GM23338 (cell line): ENCODE measurements at regions not wholly inside any gene's neighbourhood (a gene's known extent, or its start where the extent isn't known, plus 50 kb on each side); places are given as distances from the start of the nearest gene placed in this dataset.

Experiments used
- ETS1 ChIP-seq: IDR thresholded peaks from 2 replicates; pipeline ENCODE4 v1.6.1; 2016; ENCODE audit warnings: antibody characterized with exemption
- EZH2 ChIP-seq: fragments of 200-600 bp; sonication (generic); IDR thresholded peaks from one replicate; pipeline ENCODE4 v1.8.0; 2017; ENCODE audit warnings: antibody characterized with exemption, mild to moderate bottlenecking, low read depth; ENCODE audit not compliant: unreplicated experiment
- POLR2AphosphoS5 ChIP-seq: IDR thresholded peaks from 2 replicates; pipeline ENCODE4 v1.6.1; 2016; ENCODE audit warnings: antibody characterized with exemption, low read depth
- TF ChIP-seq, protein P1 (sequence below), 2 experiments: fragments of 200-600 bp in 1 of 2; sonication (generic) in 1 of 2; conservative IDR thresholded peaks; 2 replicates each; pipeline versions ENCODE4 v1.5.1 to v1.6.1; 2016 to 2017; ENCODE audit warnings: antibody characterized with exemption in 2 of 2, low read depth in 2 of 2, mild to moderate bottlenecking in 2 of 2, moderate library complexity in 1 of 2

DNA sequence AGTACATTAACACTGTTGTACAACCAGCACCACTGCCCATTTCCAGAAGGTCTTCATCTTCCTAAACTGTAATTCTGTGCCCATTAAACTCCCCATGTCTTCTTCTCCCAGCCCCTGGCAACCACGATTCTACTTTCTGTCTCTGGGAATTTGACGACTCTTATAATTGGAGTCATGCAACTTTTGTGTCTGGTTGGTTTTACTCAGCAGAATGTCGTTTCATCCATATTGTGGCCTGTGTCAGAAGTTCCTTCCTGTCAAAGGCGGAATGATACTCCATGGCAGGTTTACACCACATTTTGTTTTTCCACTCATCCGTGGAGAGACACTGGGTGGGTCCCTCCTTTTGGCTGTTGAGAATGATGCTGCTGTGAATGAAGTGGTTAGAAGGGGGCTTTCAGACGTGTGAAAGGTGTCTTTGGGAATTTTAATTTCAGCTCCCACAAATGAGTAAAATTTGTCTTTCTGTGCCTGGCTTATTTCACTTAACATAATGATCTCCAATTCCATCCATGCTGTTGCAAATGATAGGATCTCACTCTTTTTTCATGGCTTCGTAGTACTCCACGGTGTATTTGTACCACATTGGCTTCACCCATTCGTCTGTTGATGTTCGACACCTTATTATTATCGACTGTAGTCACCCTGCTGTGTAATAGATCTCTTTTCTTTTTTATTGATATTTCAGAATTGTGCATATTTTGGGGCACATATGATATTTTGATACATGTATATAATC, 86.1 kb upstream of the SEPTIN5 start:
- TF ChIP-seq, protein P1, sequence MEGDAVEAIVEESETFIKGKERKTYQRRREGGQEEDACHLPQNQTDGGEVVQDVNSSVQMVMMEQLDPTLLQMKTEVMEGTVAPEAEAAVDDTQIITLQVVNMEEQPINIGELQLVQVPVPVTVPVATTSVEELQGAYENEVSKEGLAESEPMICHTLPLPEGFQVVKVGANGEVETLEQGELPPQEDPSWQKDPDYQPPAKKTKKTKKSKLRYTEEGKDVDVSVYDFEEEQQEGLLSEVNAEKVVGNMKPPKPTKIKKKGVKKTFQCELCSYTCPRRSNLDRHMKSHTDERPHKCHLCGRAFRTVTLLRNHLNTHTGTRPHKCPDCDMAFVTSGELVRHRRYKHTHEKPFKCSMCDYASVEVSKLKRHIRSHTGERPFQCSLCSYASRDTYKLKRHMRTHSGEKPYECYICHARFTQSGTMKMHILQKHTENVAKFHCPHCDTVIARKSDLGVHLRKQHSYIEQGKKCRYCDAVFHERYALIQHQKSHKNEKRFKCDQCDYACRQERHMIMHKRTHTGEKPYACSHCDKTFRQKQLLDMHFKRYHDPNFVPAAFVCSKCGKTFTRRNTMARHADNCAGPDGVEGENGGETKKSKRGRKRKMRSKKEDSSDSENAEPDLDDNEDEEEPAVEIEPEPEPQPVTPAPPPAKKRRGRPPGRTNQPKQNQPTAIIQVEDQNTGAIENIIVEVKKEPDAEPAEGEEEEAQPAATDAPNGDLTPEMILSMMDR (conservative IDR thresholded peaks at IDR 0.05; ENCODE audit: low read depth in 2 of 2), result no peak
- TF ChIP-seq EZH2, result no peak
- TF ChIP-seq POLR2AphosphoS5, result no peak
- no peak for TF ChIP-seq ETS1
